Stimulated activated naive B cell treated with anti-CD40 and anti-IgM and Interleukin-4, amounts not matched to agents 10 μg/mL and 1 μg/mL and 100 μg/mL, for 72 hours (primary cell): ENCODE measurements at regions not wholly inside any gene's neighbourhood (a gene's known extent, or its start where the extent isn't known, plus 50 kb on each side); places are given as distances from the start of the nearest gene placed in this dataset.

Experiments
- ATAC-seq, 2 donors: fragments of 150-1000 bp; cut with Tn5 transposase; replicated peaks; 2 replicates each; pipeline ENCODE4 v1.10.0; 2021; ENCODE audit warnings: moderate library complexity in 1 of 2
- DNase-seq: peaks from one replicate; pipeline ENCODE4 v3.0.0; 2021
- H3K27ac Mint-ChIP-seq: one replicate; pipeline ENCODE4 v1.8.0; 2022; ENCODE audit warnings: mild to moderate bottlenecking, mixed read lengths
- H3K27me3 Mint-ChIP-seq, 2 donors: one replicate each; pipeline ENCODE4 v1.8.0; 2022; ENCODE audit warnings: mixed read lengths in 2 of 2
- H3K36me3 Mint-ChIP-seq, 2 donors: one replicate each; pipeline ENCODE4 v1.8.0; 2022; ENCODE audit warnings: mixed read lengths in 2 of 2, mild to moderate bottlenecking in 1 of 2
- H3K4me1 Mint-ChIP-seq, 2 donors: one replicate each; pipeline ENCODE4 v1.8.0; 2022; ENCODE audit warnings: mixed read lengths in 2 of 2, mild to moderate bottlenecking in 1 of 2
- H3K4me3 Mint-ChIP-seq, 2 donors: one replicate each; pipeline ENCODE4 v1.8.0; 2022; ENCODE audit warnings: mild to moderate bottlenecking in 2 of 2, mixed read lengths in 2 of 2, moderate library complexity in 1 of 2
- H3K9me3 Mint-ChIP-seq, 2 donors: one replicate each; pipeline ENCODE4 v1.8.0; 2022; ENCODE audit warnings: mixed read lengths in 2 of 2, mild to moderate bottlenecking in 1 of 2

DNA sequence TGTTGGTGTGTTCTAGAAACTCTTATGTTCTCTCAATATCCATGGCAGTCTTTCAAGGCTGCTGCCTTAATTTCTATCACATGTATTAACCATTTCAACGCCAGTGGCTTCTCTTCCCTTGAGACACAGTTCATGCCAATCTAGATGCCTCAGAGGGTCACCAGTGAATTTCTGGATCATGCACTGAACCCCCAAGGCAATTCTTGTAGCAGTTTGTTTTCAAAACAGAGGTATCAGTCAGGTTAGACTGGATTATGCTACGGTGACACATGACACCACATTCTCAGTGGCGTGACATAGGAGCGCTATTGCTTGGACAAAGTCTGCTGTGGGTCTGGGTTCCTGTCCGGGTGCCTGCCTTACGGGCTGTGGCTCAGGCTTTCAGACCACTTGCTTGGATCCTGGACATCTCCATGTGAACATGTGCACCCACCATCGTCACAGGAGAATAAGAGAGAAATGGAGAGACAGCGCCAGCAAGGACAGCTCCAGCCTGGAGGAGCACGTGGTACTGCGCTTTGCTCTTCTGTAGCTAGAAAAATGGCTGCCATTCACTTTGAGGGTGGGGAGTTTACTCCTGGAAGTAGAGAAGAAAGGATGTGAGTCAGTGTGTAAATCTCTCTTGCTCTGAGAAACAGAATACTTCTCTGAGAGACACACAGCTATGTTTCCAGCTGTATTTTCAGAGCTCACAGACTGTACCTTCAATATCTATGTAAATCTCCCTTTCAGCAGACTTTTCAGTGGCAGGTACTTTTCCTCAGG, 329.3 kb upstream of the ADCY2 start:
- H3K36me3 Mint-ChIP-seq: no peaks in the 10 kb centered on the region
- H3K9me3 Mint-ChIP-seq: peaks cover 2 to 15% of the 10 kb centered on the region in 2 donors
- H3K27ac Mint-ChIP-seq: no peak overlapping the region
- ATAC-seq (no peak), DNase-seq (no peak)
- H3K4me3 Mint-ChIP-seq: no peak overlapping the region
- no peaks in the 10 kb centered on the region for H3K4me1 Mint-ChIP-seq
- H3K27me3 Mint-ChIP-seq: no peaks in the 10 kb centered on the region

DNA sequence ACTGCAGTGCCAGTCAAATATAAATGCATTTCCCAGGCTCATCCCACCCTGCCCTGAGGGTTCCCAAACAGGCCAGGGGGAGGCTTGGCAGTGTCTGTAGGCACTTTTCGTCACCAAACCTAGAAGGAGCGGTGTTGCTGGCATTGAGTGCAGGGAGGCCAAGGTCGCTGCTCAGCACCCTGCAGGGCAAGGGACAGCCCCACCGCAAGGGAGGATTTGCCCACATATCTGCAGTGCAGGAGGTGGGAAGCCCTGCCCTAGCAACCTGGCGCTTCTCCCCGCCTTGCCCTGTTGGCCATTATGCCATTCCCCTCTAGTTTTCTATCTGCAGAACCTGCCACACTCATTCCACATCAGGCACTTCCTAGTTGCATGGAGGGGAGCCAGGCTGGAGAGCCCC, 327.8 kb upstream of the ADCY2 start:
- H3K9me3 Mint-ChIP-seq: peaks cover 0 to 1% of the 10 kb centered on the region in 2 donors
- peaks cover 4 to 5% of the 10 kb centered on the region in 2 donors for H3K27me3 Mint-ChIP-seq
- ATAC-seq: peak in 1 of 2 donors; percentile 14
- H3K27ac Mint-ChIP-seq: no peak overlapping the region
- no peaks in the 10 kb centered on the region for H3K4me1 Mint-ChIP-seq
- no peak for DNase-seq
- no peak overlapping the region for H3K4me3 Mint-ChIP-seq
- no peaks in the 10 kb centered on the region for H3K36me3 Mint-ChIP-seq

DNA sequence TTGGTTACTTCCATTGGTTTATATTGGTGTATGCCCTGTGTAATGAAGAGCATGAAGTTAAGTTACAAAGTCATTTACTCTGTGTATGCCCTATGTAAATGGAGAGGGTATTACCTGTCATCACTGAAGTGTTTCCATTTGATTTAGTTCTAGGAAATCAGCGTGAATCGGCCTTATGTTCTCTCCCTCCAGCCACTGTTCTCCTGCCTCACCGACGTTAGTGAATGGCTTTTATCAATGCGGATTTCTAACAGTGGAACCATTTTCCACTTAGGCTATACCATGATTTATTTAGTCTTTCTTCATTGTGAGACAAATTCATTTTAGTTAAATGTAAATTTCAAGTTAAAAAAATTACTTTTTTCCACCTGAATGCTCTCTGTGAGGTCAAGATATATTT, 327.0 kb upstream of the ADCY2 start:
- peaks cover 4 to 5% of the 10 kb centered on the region in 2 donors for H3K27me3 Mint-ChIP-seq
- DNase-seq (no peak), ATAC-seq (no peak)
- no peaks in the 10 kb centered on the region for H3K36me3 Mint-ChIP-seq
- H3K4me3 Mint-ChIP-seq: no peak overlapping the region
- H3K9me3 Mint-ChIP-seq: no peaks in the 10 kb centered on the region
- no peaks in the 10 kb centered on the region for H3K4me1 Mint-ChIP-seq
- no peak overlapping the region for H3K27ac Mint-ChIP-seq

DNA sequence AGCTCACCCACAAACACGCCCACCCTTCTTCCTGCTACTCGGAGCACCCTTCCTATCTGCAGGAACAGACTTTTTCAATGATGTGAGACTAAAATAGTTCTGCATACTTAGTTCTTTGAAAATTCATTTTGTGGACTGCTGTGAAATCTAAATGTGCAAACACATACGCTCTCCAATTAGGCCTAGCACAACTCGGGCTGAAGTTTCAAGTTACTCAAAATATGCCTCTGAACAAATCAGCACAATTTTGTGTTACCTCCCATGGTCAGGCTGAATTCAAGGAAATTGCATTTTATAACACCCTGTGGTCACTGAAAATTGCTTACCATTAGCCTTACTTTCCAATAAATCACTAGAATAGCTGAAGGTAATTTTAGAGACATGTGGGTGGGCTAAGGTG, 323.8 kb upstream of the ADCY2 start:
- ATAC-seq (no peak), DNase-seq (no peak)
- H3K9me3 Mint-ChIP-seq: no peaks in the 10 kb centered on the region
- peaks cover 4 to 5% of the 10 kb centered on the region in 2 donors for H3K27me3 Mint-ChIP-seq
- no peak overlapping the region for H3K27ac Mint-ChIP-seq
- H3K4me3 Mint-ChIP-seq: no peak overlapping the region
- no peaks in the 10 kb centered on the region for H3K4me1 Mint-ChIP-seq
- no peaks in the 10 kb centered on the region for H3K36me3 Mint-ChIP-seq

DNA sequence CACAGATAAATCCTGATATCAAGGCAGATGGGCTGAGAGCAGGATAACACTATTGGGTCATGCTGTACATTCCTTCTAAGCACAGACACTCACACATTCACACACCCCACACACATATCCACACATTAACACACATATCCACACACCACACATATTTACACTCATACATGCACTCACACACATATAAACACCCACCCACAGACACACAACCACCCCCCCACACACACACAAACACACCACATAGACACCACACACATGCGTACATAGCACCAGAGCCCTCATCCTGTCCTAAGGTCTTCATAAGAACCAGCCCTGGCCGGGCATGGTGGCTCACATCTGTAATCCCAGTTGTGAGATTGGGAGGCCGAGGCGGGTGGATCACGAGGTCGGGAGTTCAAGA, 322.3 kb upstream of the ADCY2 start:
- ATAC-seq (no peak), DNase-seq (no peak)
- no peaks in the 10 kb centered on the region for H3K36me3 Mint-ChIP-seq
- H3K4me3 Mint-ChIP-seq: no peak overlapping the region
- no peak overlapping the region for H3K27ac Mint-ChIP-seq
- H3K27me3 Mint-ChIP-seq: peaks cover 4 to 5% of the 10 kb centered on the region in 2 donors
- no peaks in the 10 kb centered on the region for H3K9me3 Mint-ChIP-seq
- H3K4me1 Mint-ChIP-seq: no peaks in the 10 kb centered on the region

DNA sequence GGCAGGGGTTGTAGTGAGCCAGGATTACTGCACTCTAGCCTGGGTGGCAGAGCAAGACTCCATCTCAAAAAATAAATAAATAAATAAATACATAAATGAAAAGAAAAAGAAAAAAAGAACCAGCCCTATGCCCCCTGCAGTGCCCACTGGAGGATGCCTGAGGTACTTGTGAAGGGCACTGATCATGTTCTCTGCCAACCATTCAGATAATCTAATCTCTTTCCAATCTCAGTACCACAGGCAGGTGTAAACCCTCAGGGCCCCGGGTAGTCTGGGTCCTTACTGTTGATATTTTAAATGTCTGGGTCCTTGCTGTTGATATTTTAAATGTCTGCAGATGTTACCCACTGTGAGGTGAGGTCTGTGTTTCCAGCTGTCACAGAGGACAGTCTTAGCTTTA, 321.8 kb upstream of the ADCY2 start:
- ATAC-seq: no peak
- Mint-ChIP-seq H3K27me3 (peaks cover 4 to 5% of the 10 kb centered on the region in 2 donors), H3K27ac (no peak overlapping the region), H3K9me3 (no peaks in the 10 kb centered on the region), H3K4me3 (no peak overlapping the region), H3K4me1 (no peaks in the 10 kb centered on the region), H3K36me3 (no peaks in the 10 kb centered on the region)
- no peak for DNase-seq

DNA sequence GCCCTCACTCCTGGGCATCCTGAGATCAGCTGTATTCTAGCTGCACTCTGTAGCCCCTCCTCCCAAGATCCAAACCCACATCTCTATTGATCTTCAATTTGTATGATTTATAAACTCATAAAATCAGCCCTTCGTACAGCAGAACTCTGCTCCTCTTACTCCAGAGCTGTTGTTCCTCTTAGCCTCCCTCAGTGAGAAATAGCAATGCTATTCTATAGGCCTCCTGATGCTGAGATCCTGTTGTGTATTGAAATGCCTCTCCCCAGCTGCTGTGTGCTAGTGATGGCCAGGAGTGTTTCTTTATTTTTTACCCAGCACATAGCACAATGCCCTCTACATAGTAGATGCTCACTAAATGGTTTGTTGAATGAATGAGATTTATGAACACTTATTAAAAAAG, 320.5 kb upstream of the ADCY2 start:
- H3K36me3 Mint-ChIP-seq: no peaks in the 10 kb centered on the region
- DNase-seq: no peak
- H3K4me3 Mint-ChIP-seq: no peak overlapping the region
- no peak overlapping the region for H3K27ac Mint-ChIP-seq
- no peaks in the 10 kb centered on the region for H3K9me3 Mint-ChIP-seq
- no peaks in the 10 kb centered on the region for H3K4me1 Mint-ChIP-seq
- peaks cover 4 to 5% of the 10 kb centered on the region in 2 donors for H3K27me3 Mint-ChIP-seq
- no peak for ATAC-seq

DNA sequence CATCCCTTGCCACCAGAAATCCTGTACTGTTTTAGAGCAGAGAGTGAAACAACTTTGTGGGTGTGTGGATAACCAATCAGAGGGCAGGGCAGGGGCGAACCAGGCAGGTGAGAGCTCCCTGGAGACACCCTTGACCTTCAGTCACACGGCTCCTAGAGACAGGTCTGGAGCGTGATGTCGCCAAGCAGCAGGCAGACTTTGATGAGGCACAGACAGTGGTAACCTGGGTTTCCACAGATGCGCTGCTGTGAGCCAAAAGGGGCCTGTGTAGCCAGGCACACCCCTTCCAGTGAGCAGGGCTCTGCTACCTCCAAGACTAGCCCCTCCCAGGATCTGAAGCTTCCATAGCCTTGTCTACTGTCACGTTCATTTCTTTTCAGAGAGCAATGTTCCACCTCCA, 317.8 kb upstream of the ADCY2 start:
- H3K9me3 Mint-ChIP-seq: no peaks in the 10 kb centered on the region
- no peak overlapping the region for H3K4me3 Mint-ChIP-seq
- H3K36me3 Mint-ChIP-seq: no peaks in the 10 kb centered on the region
- no peak overlapping the region for H3K27ac Mint-ChIP-seq
- no peaks in the 10 kb centered on the region for H3K4me1 Mint-ChIP-seq
- no peaks in the 10 kb centered on the region for H3K27me3 Mint-ChIP-seq
- no peak for ATAC-seq
- no peak for DNase-seq

DNA sequence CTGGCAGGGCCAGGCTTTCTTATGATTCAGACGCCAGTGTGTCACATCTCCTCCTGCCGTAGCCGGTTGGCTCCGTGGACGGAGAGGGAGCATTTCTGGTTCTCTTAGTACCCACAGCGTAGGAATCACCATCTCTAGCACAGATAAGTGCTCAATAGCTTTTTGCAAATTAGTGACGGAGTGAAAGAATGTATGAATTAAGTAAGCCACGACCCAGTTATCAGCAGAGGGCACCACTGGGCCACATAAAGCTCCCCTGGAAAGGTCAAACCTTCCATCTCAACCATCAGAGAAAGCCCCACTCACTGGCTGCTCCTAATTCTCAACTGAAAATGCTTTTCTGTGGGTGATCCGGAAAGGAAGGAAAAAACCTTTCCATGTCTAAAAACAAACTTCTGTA, 317.0 kb upstream of the ADCY2 start:
- Mint-ChIP-seq H3K9me3 (no peaks in the 10 kb centered on the region), H3K27ac (no peak overlapping the region), H3K27me3 (no peaks in the 10 kb centered on the region), H3K4me3 (no peak overlapping the region), H3K36me3 (no peaks in the 10 kb centered on the region), H3K4me1 (no peaks in the 10 kb centered on the region)
- ATAC-seq (no peak), DNase-seq (no peak)

DNA sequence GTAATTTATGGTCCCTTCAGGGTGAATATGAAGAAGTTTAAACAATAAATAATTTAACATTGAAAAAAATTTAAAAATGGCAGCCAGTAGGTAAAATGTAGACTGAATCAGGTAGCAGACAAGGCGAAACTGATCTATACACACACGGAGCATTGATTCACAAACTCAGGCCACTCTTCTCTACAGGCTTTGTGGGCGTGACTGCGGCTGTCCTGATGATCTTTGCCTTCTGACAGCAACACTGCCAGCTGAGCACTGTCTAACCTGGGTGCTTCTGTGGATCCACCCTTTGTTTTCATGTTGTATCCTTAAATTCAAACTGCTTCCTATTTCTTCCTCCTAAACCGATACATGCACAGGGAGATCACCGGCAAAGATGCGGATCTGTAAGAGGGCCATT, 315.4 kb upstream of the ADCY2 start:
- Mint-ChIP-seq H3K27me3 (no peaks in the 10 kb centered on the region), H3K9me3 (no peaks in the 10 kb centered on the region), H3K4me1 (no peaks in the 10 kb centered on the region), H3K27ac (no peak overlapping the region), H3K4me3 (no peak overlapping the region), H3K36me3 (no peaks in the 10 kb centered on the region)
- ATAC-seq (no peak), DNase-seq (no peak)

DNA sequence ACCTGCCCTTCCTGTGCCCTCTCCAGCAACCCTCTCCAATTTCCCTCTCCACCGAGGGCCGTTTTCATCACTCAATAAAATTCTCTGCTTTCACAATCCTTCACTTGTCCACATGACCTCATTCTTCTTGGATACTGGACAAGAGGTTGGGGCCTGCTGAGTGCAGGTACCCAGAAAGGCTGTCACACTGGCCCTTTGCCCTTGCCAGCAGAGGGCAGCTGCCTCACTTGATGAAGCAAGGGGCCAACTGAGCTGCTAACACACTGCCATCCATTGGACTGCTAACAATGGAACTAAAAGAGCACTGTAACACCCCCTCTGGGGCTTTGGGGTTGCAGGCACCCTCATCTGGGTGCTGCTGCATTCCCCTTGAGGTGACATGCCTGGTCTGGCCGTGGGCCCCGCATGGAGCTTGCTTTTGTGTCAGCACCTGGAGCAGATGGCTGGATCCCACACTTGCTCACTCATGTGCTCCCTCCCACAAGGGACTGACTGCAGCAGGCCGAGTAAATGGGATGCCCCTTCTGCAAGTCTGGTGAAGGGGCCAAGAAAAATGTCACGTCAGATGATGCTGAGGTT, 308.1 kb upstream of the ADCY2 start:
- DNase-seq: no peak
- H3K4me3 Mint-ChIP-seq: no peak overlapping the region
- no peaks in the 10 kb centered on the region for H3K36me3 Mint-ChIP-seq
- no peaks in the 10 kb centered on the region for H3K27me3 Mint-ChIP-seq
- ATAC-seq: no peak
- no peak overlapping the region for H3K27ac Mint-ChIP-seq
- peaks cover 2 to 4% of the 10 kb centered on the region in 2 donors for H3K9me3 Mint-ChIP-seq
- no peaks in the 10 kb centered on the region for H3K4me1 Mint-ChIP-seq

DNA sequence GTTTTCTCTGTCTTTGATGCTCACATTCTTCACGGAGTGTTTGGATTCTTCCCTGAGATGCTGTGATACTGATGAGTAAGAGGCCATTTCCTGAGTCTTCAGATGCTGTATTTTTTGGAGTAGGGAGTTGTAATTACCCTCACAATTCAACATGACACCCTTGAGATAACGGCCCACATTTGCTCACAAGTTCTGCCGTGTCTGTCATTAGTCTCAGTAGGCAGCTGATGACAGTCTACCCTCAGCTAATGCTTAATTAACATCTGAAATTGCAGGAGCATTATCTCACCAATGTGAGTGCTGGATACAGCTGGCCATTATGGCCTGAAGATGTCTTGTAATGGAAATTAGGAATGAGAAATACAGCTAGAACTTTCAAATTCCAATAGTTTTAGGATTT, 307.1 kb upstream of the ADCY2 start:
- DNase-seq (no peak), ATAC-seq (no peak)
- H3K4me3 Mint-ChIP-seq: no peak overlapping the region
- no peaks in the 10 kb centered on the region for H3K36me3 Mint-ChIP-seq
- no peaks in the 10 kb centered on the region for H3K4me1 Mint-ChIP-seq
- H3K9me3 Mint-ChIP-seq: peaks cover 2 to 4% of the 10 kb centered on the region in 2 donors
- no peak overlapping the region for H3K27ac Mint-ChIP-seq
- H3K27me3 Mint-ChIP-seq: no peaks in the 10 kb centered on the region

DNA sequence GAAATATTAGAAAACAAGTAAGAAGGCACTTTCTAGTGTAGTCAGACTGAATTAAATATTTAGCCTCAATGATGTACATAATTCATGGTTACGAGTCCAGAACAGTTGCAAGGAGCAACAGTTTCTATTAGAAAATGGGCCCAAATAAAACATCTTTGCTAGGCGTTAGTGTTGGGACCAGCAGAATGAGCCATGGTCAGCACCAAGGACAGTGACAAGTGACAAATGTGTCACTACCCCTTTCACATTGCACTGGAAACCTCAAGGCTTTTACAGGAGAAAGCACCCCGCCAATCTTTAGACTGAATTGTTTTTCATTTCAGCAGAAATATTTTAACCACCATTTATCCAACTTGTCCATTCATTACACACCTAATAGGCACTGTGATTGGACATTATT, 301.3 kb upstream of the ADCY2 start:
- Mint-ChIP-seq H3K27ac (no peak overlapping the region), H3K4me3 (no peak overlapping the region), H3K27me3 (no peaks in the 10 kb centered on the region), H3K4me1 (no peaks in the 10 kb centered on the region), H3K36me3 (no peaks in the 10 kb centered on the region), H3K9me3 (peaks cover 4% of the 10 kb centered on the region in 2 donors)
- DNase-seq (no peak), ATAC-seq (no peak)

DNA sequence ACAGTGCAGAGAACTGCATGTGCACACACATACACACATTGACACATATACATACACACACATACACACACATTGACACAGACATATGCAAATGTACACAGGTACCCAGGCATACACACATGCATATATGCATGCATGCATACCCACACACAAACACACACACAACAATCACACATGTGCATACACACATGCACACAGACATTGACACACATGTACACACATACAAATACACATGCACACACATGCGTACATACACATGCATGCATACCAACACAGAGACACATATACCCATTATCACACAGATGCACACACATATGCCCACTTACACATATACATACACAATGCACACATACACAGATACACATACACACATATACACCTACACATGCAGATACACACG, 299.6 kb upstream of the ADCY2 start:
- Mint-ChIP-seq H3K9me3 (peaks cover 4% of the 10 kb centered on the region in 2 donors), H3K36me3 (no peaks in the 10 kb centered on the region), H3K4me1 (no peaks in the 10 kb centered on the region), H3K27ac (no peak overlapping the region), H3K4me3 (no peak overlapping the region), H3K27me3 (no peaks in the 10 kb centered on the region)
- DNase-seq (no peak), ATAC-seq (no peak)

DNA sequence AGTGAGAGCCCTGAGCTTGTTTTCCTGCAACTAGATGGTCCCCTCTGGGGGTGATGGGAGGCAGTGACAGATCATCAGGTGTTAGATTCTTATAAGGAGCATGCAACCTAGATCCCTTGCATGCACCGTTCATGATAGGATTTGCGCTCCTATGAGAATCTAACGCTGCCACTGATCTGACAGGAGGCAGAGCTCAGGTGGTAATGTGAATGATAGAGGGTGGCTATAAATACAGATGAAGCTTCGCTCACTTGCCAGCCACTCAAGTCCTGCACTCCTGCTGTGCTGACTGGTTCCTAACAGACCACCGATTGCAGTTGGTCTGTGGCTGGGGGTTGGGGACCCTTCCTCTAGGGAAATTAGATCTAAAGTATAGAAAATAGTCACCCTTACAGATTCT, 290.6 kb upstream of the ADCY2 start:
- ATAC-seq (no peak), DNase-seq (no peak)
- Mint-ChIP-seq H3K27ac (no peak overlapping the region), H3K4me3 (no peak overlapping the region), H3K9me3 (peaks cover 0 to 1% of the 10 kb centered on the region in 2 donors), H3K4me1 (no peaks in the 10 kb centered on the region), H3K36me3 (no peaks in the 10 kb centered on the region), H3K27me3 (no peaks in the 10 kb centered on the region)
